ENCODE measurements at regions not wholly inside any gene's neighbourhood (a gene's known extent, or its start where the extent isn't known, plus 50 kb on each side); places are given as distances from the start of the nearest gene placed in this dataset.

GRCh38 chr3:44099566-44100297, 142.0 kb upstream of the TOPAZ1 start:
- no peak overlapping the region for H3K9ac ChIP-seq (ENCODE audit: low read depth in 2 of 2, low read length in 2 of 2)
- intact Hi-C loops (cut with DNase I), result no loop called here
- no peaks in the 10 kb centered on the region for H3K36me3 ChIP-seq
- TF ChIP-seq, protein P1, sequence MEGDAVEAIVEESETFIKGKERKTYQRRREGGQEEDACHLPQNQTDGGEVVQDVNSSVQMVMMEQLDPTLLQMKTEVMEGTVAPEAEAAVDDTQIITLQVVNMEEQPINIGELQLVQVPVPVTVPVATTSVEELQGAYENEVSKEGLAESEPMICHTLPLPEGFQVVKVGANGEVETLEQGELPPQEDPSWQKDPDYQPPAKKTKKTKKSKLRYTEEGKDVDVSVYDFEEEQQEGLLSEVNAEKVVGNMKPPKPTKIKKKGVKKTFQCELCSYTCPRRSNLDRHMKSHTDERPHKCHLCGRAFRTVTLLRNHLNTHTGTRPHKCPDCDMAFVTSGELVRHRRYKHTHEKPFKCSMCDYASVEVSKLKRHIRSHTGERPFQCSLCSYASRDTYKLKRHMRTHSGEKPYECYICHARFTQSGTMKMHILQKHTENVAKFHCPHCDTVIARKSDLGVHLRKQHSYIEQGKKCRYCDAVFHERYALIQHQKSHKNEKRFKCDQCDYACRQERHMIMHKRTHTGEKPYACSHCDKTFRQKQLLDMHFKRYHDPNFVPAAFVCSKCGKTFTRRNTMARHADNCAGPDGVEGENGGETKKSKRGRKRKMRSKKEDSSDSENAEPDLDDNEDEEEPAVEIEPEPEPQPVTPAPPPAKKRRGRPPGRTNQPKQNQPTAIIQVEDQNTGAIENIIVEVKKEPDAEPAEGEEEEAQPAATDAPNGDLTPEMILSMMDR (IDR thresholded peaks at IDR 0.05), result no peak
- no peak overlapping the region for H3K4me3 ChIP-seq
- H3K27ac ChIP-seq, result no peak overlapping the region
- no peak for DNase-seq
- no peaks in the 10 kb centered on the region for H3K9me3 ChIP-seq
- no peaks in the 10 kb centered on the region for H3K27me3 ChIP-seq
- no peaks in the 10 kb centered on the region for H3K4me1 ChIP-seq

GRCh38 chr3:44100298-44100695, 141.4 kb upstream of the TOPAZ1 start:
- no peak for DNase-seq
- no peak overlapping the region for H3K9ac ChIP-seq (ENCODE audit: low read depth in 2 of 2, low read length in 2 of 2)

DNA sequence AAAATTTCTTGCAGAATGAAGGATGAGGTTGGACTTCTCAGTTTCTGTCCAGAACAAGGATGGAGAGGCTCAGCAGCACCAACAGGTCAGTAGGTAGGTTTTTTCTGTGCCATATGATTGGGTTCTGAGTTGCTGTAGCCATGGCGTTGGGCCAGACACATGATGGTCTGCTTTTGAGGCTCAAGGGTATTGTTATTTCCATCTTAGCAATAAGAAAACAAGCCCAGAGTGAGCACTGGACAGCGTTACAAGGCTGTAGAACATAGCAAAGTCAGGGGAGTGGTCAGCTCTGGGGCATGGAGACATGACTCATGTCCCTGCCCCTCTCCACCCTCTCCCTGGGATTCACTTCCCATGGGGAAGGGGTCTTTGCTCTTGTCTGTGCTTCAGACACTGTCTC, 137.6 kb upstream of the TOPAZ1 start:
- Histone ChIP-seq H3K9ac (ENCODE audit: low read depth in 2 of 2, low read length in 2 of 2) (no peak overlapping the region), H3K27ac (no peak overlapping the region), H3K27me3 (no peaks in the 10 kb centered on the region), H3K36me3 (no peaks in the 10 kb centered on the region), H3K4me1 (no peaks in the 10 kb centered on the region), H3K4me3 (no peak overlapping the region), H3K9me3 (no peaks in the 10 kb centered on the region)
- no peak for DNase-seq
- intact Hi-C loops (cut with DNase I), result no loop called here
- TF ChIP-seq, protein P1 (IDR thresholded peaks at IDR 0.05), result no peak

More at GRCh38 chr3:44100298-44100695, 141.4 kb upstream of the TOPAZ1 start:
- Histone ChIP-seq H3K4me1 (no peaks in the 10 kb centered on the region), H3K27ac (no peak overlapping the region), H3K36me3 (no peaks in the 10 kb centered on the region), H3K9me3 (no peaks in the 10 kb centered on the region), H3K27me3 (no peaks in the 10 kb centered on the region), H3K4me3 (no peak overlapping the region)
- intact Hi-C loops (cut with DNase I), result no loop called here
- TF ChIP-seq, protein P1 (IDR thresholded peaks at IDR 0.05), result no peak

GRCh38 chr3:44104668-44105321, 136.9 kb upstream of the TOPAZ1 start:
- Histone ChIP-seq H3K27ac (no peak overlapping the region), H3K4me3 (no peak overlapping the region), H3K4me1 (no peaks in the 10 kb centered on the region), H3K27me3 (no peaks in the 10 kb centered on the region), H3K9me3 (no peaks in the 10 kb centered on the region), H3K9ac (ENCODE audit: low read depth in 2 of 2, low read length in 2 of 2) (no peak overlapping the region), H3K36me3 (no peaks in the 10 kb centered on the region)
- TF ChIP-seq, protein P1 (IDR thresholded peaks at IDR 0.05), result no peak
- intact Hi-C loops (cut with DNase I), result no loop called here
- DNase-seq, result no peak

GRCh38 chr3:44105571-44105970, 136.1 kb upstream of the TOPAZ1 start:
- no peaks in the 10 kb centered on the region for H3K36me3 ChIP-seq
- intact Hi-C loops (cut with DNase I), result no loop called here
- no peak for DNase-seq
- TF ChIP-seq, protein P1 (IDR thresholded peaks at IDR 0.05), result no peak
- no peak overlapping the region for H3K9ac ChIP-seq (ENCODE audit: low read depth in 2 of 2, low read length in 2 of 2)
- H3K4me1 ChIP-seq, result no peaks in the 10 kb centered on the region
- no peak overlapping the region for H3K4me3 ChIP-seq
- H3K9me3 ChIP-seq, result no peaks in the 10 kb centered on the region
- no peak overlapping the region for H3K27ac ChIP-seq
- no peaks in the 10 kb centered on the region for H3K27me3 ChIP-seq

All from colonic mucosa (tissue), 4 donors.